Endothelial cell of umbilical vein (primary cell): ENCODE measurements at regions not wholly inside any gene's neighbourhood (a gene's known extent, or its start where the extent isn't known, plus 50 kb on each side); places are given as distances from the start of the nearest gene placed in this dataset.

ENCODE experiments used
- BruUV-seq: library from RNA; stranded (reverse); fragments of 400-500 nt; replicated peaks from 2 replicates; lab custom pipeline; 2021; lab: Mats Ljungman, UMichigan
- CTCF ChIA-PET: fragments of 300-600, 350-600 bp; sonication (Branson Sonifier 250); formaldehyde crosslinking; loops from one replicate; lab custom pipeline; 2021; ENCODE audit warnings: antibody characterized with exemption, inconsistent platforms; lab: Charles Lee
- POLR2A ChIA-PET: fragments of 300-600, 350-600 bp; sonication (Branson Sonifier 250); formaldehyde crosslinking; loops from one replicate; lab custom pipeline; 2021; ENCODE audit warnings: antibody characterized with exemption, inconsistent platforms; lab: Charles Lee
- DNase-seq: peaks from one replicate; pipeline ENCODE4 v3.0.0-alpha.2; 2011; ENCODE audit warnings: low read depth, low spot score
- FAIRE-seq: peaks from 2 replicates; lab custom pipeline; 2011; peaks lifted over from hg19 to GRCh38; lab: Jason Lieb, UNC
- H2AFZ ChIP-seq: 2 replicates; pipeline ENCODE4 v1.6.0; 2012; ENCODE audit warnings: low read depth, low read length, control low read depth, inconsistent platforms
- H3K27ac ChIP-seq: 2 replicates; pipeline ENCODE4 v1.5.1; 2011; ENCODE audit warnings: low read depth, mild to moderate bottlenecking, control low read depth, low read length, moderate library complexity; ENCODE audit not compliant: insufficient read depth
- H3K27me3 ChIP-seq, 2 experiments: 2 replicates each; pipeline versions ENCODE4 v1.6.0 to v1.6.1; 2011; ENCODE audit warnings: low read length in 2 of 2, mixed read lengths in 1 of 2; ENCODE audit not compliant: control insufficient read depth in 2 of 2, insufficient read depth in 2 of 2
- H3K36me3 ChIP-seq, 2 experiments: 2 replicates in 1 of 2; 3 replicates in 1 of 2; pipeline ENCODE4 v1.5.1; 2011; ENCODE audit warnings: low read length in 2 of 2, mild to moderate bottlenecking in 1 of 2, moderate library complexity in 1 of 2; ENCODE audit not compliant: control insufficient read depth in 2 of 2, insufficient read depth in 2 of 2; ENCODE audit errors: extremely low read depth in 1 of 2
- H3K4me1 ChIP-seq: 3 replicates; pipeline ENCODE4 v1.5.1; 2011; ENCODE audit warnings: mild to moderate bottlenecking, low read length; ENCODE audit not compliant: control insufficient read depth, insufficient read depth; ENCODE audit errors: extremely low read depth
- H3K4me2 ChIP-seq: 2 replicates; pipeline ENCODE4 v1.6.1; 2011; ENCODE audit warnings: low read length, control low read depth, mixed read lengths; ENCODE audit not compliant: insufficient read depth
- H3K4me3 ChIP-seq, 3 experiments: fragments of 200-600 bp in 1 of 3; sonication (generic), shearing (Covaris generic) in 1 of 3; replicated peaks in 1 of 3; 2 replicates each; pipeline ENCODE4 v1.5.1; 2011 to 2016; ENCODE audit warnings: control low read depth in 3 of 3, low read length in 3 of 3, mild to moderate bottlenecking in 2 of 3, inconsistent platforms in 1 of 3, low read depth in 1 of 3, moderate library complexity in 1 of 3; ENCODE audit not compliant: insufficient read depth in 1 of 3
- H3K79me2 ChIP-seq: 2 replicates; pipeline ENCODE4 v1.6.0; 2012; ENCODE audit warnings: low read length, inconsistent platforms; ENCODE audit not compliant: control insufficient read depth, insufficient read depth
- H3K9ac ChIP-seq: replicated peaks from 2 replicates; pipeline ENCODE3; 2011; ENCODE audit warnings: low read length, control low read depth; ENCODE audit not compliant: insufficient read depth; ENCODE audit errors: extremely low read depth
- H3K9me1 ChIP-seq: replicated peaks from 3 replicates; pipeline ENCODE4 v1.6.0; 2011; ENCODE audit warnings: mild to moderate bottlenecking, low read length; ENCODE audit not compliant: control insufficient read depth, insufficient read depth; ENCODE audit errors: extremely low read depth
- H3K9me3 ChIP-seq: replicated peaks from 2 replicates; pipeline ENCODE4 v1.5.1; 2012; ENCODE audit warnings: low read length, inconsistent platforms; ENCODE audit not compliant: control insufficient read depth, insufficient read depth
- H4K20me1 ChIP-seq: replicated peaks from 2 replicates; pipeline ENCODE3; 2011; ENCODE audit warnings: mild to moderate bottlenecking, low read length; ENCODE audit not compliant: control insufficient read depth, insufficient read depth; ENCODE audit errors: extremely low read depth
- EZH2 ChIP-seq: IDR thresholded peaks from 2 replicates; pipeline ENCODE4 v1.6.1; 2012; ENCODE audit warnings: borderline replicate concordance, low read depth, mild to moderate bottlenecking, moderate library complexity, low read length, inconsistent platforms; ENCODE audit not compliant: severe bottlenecking
- FOS ChIP-seq: IDR thresholded peaks from 2 replicates; pipeline ENCODE4 v1.6.1; 2011; ENCODE audit warnings: mild to moderate bottlenecking, low read length, moderate library complexity, borderline replicate concordance; ENCODE audit not compliant: insufficient read depth
- GATA2 ChIP-seq: IDR thresholded peaks from 2 replicates; pipeline ENCODE4 v1.7.0; 2011; ENCODE audit warnings: low read depth, mild to moderate bottlenecking, moderate library complexity, mixed read lengths, low read length; ENCODE audit not compliant: insufficient read length, insufficient read depth
- JUN ChIP-seq: IDR thresholded peaks from 2 replicates; pipeline ENCODE4 v1.6.1; 2011; ENCODE audit warnings: borderline replicate concordance, low read depth; ENCODE audit not compliant: insufficient read length, insufficient read depth
- MAX ChIP-seq: IDR thresholded peaks from 2 replicates; pipeline ENCODE4 v1.6.1; 2011; ENCODE audit not compliant: insufficient read depth, insufficient read length
- MYC ChIP-seq: IDR thresholded peaks from one replicate; pipeline ENCODE4 v1.6.1; 2011; ENCODE audit warnings: mild to moderate bottlenecking, low read depth, low read length
- POLR2AphosphoS5 ChIP-seq: IDR thresholded peaks from 2 replicates; pipeline ENCODE4 v1.6.1; 2012; ENCODE audit warnings: low read depth, mild to moderate bottlenecking, control low read depth, low read length, moderate library complexity; ENCODE audit not compliant: insufficient read depth
- dilution Hi-C: fragments of 300-500 bp; cut with MboI; formaldehyde crosslinking; loops from one replicate; pipeline ENCODE4 v1.15.0; 2019; ENCODE audit warnings: low sequenced_read_pairs; ENCODE audit not compliant: extremely low pct_ligation_motif_present
- intact Hi-C: fragments of 100-400 bp; cut with micrococcal nuclease; formaldehyde crosslinking; loops from one replicate; pipeline ENCODE4 v1.10.0; 2022

GRCh38 chr1:17907999-17908398, 152.9 kb downstream of the ACTL8 start:
- CTCF ChIA-PET = no interaction called here
- POLR2A ChIA-PET = no interaction called here
- TF ChIP-seq MYC = no peak
- TF ChIP-seq POLR2AphosphoS5 = no peak
- no peak for TF ChIP-seq FOS
- TF ChIP-seq EZH2 = no peak
- no peak for TF ChIP-seq GATA2
- FAIRE-seq (no peak), DNase-seq (no peak)
- dilution Hi-C loops (no loop called here), intact Hi-C loops (no loop called here)
- no TSS peak for BruUV-seq
- Histone ChIP-seq H2AFZ (no peak overlapping the region), H3K4me1 (no peaks in the 10 kb centered on the region), H3K9me1 (no peaks in the 10 kb centered on the region), H3K9me3 (peaks cover 2% of the 10 kb centered on the region), H3K4me3 (no peak overlapping the region), H3K27me3 (no peaks in the 10 kb centered on the region), H4K20me1 (no peaks in the 10 kb centered on the region), H3K4me2 (no peak overlapping the region), H3K79me2 (no peaks in the 10 kb centered on the region), H3K9ac (no peak overlapping the region), H3K36me3 (no peaks in the 10 kb centered on the region), H3K27ac (no peak overlapping the region)

- Histone ChIP-seq H3K4me2 (no peak overlapping the region), H3K27me3 (no peaks in the 10 kb centered on the region), H3K4me1 (no peaks in the 10 kb centered on the region), H3K79me2 (no peaks in the 10 kb centered on the region), H3K9me1 (no peaks in the 10 kb centered on the region), H3K9ac (no peak overlapping the region), H4K20me1 (no peaks in the 10 kb centered on the region), H3K27ac (no peak overlapping the region), H3K4me3 (no peak overlapping the region), H3K9me3 (peaks cover 2% of the 10 kb centered on the region), H2AFZ (no peak overlapping the region), H3K36me3 (no peaks in the 10 kb centered on the region)
- dilution Hi-C loops = no loop called here
- POLR2A ChIA-PET = no interaction called here
- BruUV-seq = no TSS peak
- FAIRE-seq (no peak), DNase-seq (no peak)
- TF ChIP-seq JUN (no peak), MAX (no peak)
- CTCF ChIA-PET = no interaction called here
- intact Hi-C loops = no loop called here
Observed at GRCh38 chr1:17908945-17909344, 153.8 kb downstream of the ACTL8 start.
